ENCODE measurements at regions not wholly inside any gene's neighbourhood (a gene's known extent, or its start where the extent isn't known, plus 50 kb on each side); places are given as distances from the start of the nearest gene placed in this dataset.

DNA sequence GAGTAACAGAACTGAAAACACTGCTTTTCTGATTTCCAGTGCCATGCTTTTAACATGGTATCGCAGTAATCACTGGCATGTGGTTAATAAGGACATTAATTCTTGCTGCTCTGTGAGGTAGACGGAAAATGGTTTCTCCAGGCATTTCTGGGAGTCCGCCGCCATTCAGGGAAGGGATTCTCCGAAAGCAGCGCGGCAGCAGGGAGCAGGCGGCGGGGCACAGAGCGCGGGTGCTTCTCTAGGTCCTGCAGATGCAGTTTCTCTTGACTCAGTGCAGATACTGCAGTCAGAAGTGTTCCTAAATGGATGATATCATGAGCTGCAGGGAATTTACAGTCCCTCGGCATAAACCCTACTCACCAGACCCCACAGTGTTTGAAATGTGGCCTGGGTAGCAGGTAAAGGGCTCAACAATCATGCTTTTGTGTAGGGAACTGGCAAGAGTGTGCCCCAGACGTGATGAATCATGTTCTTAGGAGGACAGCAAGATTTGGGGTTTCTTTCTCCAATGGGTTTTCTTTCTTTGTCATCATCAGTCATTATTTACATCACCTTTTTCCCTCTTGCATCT is 338.6 kb upstream of the ARGLU1 start:
- DNase-seq: no peak

DNA sequence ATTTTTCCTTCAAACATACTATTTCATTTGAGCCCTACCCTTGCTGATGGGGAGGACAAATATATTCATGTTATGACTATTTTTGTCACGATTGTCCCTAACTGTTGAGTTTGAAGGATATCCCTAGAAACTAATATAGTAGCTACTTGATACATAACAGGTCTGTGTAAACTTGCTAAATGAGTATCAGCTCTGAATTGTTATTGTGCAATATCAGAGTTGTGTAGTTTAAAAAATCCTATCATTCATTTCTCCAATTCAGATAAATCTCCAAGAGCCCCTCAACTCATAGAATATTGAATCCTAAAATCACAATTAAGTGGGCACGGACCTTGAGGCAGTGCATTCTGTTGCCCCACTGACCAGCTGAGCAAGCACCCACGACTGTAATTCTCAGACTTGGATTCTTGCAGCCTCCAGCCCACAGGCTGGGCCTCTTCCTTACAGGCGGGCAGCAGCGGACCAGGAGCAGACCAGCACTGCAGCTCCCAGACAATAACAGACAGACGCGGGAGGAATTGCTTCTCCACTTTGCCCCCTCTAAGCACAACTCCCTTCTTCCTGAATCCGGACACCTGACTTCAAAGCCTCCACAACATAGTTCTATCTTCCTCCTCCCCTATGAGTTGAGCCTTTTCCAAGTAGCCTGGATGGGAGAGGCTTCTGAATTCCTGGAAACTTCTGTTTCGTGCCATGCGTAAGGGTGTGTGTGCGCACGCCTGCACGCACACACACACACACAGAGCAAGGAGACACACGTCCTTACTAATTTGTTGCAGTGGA is 337.6 kb upstream of the ARGLU1 start:
- no peak for DNase-seq

DNA sequence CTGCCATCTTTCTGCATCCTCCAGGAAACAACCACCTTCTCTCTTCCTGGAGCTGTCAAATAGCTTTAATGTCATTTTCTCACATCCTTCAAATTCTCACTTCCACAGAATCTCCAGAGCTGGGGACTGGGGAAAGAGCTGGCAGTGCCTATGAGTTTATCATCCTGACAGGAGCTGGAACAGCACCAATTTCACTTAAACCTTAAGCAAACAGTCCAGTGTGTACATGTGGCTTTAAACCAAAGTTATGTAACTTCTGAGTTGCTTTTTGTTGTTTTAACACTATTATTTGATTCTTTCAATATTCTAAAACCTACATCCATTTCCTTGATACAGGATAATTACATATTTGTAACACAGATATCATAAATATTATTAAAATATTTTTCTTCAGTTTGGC is 331.5 kb upstream of the ARGLU1 start:
- no peak for DNase-seq

DNA sequence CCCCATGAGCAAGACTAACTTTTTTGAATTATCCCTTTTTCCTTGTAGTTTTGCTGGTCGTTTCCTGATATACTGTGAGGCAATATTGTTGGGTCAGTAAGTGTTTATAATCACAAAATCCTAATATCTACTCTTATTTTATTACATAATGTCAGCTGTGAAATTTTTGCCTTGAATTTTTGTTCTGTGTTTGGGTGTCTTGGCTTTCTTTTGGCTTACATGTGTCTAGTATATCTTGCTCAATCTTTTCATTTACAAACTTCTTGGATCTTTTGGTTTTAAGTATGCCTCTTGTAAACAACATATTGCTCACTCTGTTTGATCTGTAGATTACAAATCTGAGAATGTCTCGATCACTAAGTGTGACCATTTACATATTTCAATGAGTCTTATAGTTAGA is 330.3 kb upstream of the ARGLU1 start:
- DNase-seq: no peak

DNA sequence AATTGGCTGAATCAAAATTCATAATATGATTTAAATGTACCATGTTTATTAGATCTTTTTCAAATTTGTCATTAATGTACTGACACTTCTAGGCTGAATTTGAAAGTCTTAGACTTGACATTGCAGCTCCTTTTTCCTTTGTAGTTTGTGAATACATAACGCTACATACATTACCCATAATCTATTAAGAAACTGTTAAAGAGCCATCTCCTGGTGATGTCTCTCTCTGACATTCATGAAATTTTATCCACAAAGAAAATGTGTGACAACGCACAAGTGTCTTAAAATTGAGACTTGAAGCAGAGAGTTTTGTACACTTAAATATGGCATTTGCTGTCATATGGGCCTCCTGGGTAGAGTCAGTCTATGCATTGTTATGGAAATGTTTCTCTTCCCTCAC is 320.2 kb upstream of the ARGLU1 start:
- DNase-seq: no peak

DNA sequence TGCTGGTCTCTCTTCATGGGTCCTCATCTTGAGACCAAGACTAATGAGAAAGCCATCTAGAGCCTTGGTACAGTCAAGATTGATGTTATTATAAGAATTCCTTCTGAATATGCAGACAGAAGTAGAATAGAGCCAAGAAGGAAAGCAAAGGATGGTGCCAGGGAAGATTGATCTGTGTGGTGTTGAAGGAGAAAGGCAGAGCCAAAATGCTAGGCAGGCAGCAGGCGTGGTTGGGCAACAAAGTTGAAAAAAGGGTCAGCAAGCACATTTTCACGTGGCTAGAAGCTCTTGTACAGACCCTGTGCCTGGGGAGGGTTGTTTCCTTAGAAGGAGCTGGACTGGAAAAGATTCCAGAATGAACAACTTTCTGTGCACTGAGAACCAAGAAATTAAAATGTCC is 319.7 kb upstream of the ARGLU1 start:
- DNase-seq: no peak

DNA sequence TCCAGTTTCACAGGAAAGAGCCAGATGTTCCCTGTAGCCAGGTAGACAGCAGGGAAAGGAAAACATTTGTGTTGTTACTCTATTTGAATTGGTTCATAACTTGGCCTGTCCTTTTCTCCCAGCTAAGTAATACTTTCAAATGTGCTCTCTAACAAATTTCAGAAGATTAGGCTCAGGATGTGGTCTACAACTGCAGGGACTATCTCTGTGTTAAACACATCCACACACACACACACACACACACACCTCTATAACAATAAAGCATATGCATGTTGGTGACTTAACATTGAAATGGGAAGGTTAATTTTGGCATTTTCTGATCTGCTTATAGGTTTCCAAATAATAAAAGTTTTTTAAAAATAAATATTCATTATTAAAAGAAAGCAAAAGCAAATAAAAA is 316.0 kb upstream of the ARGLU1 start:
- DNase-seq: no peak

DNA sequence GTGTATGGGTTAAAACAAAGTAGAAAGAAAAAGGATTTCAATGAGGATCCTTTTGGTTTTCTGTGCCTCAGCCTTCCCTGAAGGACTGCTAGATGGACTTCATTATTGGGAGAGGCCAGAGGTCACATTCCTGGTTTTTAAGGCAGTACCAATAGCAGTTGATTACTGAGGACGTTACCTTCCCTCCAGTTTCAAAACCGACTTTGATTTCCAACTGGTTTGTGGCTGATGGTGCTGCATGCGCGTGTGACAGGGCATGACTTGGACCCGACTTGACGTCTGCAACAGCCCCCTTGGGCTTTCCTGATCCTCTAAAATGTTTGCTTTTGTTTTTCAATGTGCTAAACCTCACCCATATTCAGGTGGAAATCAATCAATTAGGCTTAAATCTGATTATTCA is 314.3 kb upstream of the ARGLU1 start:
- DNase-seq: no peak

DNA sequence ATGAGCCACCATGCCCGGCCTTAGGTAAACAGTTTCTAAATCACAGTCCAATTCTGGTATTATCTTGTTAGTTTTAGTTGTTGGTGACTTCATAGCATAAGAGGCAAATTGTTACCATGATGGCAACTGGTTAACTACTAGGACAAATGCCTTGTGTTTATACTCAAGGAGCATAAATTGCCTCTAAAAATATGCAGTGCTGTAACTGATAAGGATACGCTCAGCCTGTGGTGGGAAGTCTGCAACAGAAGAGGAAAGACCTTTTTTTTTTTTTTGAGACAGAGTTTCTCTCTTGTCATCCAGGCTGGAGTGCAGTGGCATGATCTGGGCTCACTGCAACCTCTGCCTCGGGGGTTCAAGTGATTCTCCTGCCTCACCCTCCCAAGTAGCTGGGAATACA is 311.9 kb upstream of the ARGLU1 start:
- DNase-seq: no peak

DNA sequence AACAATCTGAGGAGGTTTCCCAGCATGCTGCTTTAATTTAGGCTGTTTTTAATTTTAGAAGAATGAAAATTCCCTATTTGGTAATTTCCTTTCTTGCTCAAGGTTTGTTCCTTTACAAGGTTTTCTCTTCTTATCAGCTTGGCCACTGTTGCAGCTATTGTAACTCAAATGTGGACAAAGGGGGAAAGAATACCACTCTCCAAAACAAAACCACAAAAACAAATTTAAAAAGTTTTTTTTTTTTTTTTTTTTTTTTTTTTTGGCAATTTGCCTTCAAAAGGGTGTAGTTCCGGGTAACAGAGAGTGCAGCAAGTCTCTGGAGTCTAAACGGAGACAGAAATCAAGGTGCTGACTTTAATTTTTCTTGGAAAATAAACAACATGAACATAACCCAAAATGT is 306.4 kb upstream of the ARGLU1 start:
- no peak for DNase-seq

DNA sequence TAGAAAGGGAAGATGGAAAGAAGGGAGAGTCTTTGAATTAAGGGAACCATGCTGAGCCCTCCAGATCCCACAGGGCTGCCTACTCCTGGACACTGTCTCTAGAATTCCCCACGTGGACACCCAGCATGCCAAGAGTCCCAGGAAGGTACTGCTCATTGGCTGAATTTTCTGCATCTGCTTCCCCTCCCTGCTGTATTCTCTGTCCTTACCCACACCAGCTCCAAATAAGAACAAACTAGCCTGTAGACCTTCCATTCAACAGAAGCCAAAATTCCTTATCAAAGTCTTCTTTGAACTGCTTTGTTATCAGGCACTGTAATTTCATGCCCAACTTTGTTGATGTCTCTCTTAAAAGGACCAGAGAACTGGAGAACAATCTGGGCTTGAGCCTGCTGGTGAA is 305.9 kb upstream of the ARGLU1 start:
- no peak for DNase-seq

DNA sequence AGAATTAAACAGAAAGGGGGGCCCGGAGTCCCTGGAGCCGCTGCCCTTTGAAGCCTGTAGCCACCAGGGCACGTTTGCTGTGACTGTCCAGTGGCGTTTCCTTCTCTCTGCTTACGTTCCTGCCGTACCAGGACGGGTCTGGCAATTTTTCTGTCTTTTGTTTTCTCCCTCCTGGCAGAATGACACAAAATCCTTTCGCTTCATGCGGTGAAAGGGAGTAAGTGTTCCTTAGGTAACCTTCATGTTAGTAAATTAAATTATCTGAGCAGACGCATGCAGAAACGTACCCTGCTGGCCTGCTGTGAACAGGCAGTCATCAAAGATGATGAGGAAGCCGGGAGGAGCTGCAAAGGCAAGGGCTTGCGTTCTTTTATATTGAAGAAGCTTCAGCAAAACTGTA is 299.3 kb upstream of the ARGLU1 start:
- no peak for DNase-seq

DNA sequence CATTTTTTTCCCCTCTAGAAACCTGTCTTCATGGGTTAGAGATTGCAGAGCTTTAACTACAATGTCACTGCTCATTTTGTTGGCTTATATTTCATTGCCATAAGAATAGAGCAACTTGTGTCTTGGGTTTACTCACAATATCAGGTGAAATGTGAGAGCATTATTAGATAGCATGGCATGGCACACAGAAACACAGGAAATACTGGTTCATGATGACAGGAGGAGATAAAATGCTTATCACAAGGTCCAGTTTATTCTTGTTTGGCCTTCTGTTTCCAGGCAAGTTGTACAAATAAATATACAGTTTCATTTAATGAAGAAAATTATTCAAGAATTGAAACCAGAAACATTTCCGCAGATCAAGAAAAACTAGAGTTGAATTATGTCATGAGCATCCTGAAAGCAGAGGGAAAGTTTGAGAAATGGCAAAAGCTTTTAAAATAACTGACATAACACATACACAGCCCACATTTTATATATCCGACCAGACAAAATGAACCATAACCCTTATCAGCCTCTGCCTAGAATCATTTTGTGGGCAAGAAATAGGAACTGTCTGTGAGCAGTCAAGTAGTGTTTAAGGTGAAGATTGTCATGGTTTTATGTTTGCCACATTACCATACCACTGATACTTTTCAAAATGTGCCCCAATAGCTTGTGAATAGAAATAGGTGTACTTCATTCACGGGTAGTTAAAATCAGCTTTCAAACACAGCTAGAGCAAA is 297.9 kb upstream of the ARGLU1 start:
- DNase-seq: no peak

DNA sequence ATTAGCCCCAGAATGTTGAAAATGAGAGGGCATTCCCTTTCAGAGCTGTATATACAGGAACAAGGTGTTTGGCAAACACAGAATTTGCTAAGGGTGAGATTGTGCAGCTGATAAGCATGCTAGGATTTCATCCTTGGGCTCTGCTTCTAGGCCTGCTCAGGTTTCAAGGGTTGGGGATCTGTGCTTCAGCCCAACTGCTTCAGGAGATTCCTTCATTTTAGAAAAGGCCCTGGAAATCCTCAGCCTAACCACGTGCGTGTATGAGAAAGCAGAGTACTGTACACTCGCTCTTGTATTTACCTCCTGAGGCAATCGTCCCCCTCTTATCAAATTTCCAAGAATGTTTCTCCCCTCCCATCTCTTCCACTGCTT is 291.6 kb upstream of the ARGLU1 start:
- DNase-seq: no peak

DNA sequence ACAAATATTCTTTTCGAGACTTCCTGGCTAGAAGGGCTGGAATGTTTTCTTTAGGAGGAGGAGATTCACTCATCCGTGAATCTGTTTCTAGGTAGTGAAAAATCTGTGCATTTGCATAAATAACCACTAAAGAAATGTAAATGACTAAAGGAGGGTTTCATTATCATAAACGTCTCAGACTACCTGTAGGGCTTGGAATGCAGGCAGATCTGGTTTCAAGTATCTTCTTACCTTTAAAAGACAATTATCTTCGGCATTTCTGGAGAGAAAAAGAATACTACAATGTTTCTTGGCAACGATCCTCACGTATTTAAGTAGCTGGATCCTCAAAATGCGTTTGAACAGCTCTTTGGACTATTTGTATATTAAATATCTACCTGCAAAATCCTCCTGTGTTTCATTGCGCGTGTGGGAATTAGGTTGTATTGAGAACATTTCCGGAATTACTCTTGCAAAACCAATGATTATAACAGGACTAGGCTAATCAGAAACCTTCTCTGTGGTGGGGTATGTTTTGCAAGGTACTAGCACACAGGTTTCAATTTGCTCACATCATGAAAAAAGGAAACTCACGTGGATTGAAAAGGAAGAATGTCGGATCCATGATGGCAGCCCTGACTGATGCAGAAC is 291.1 kb upstream of the ARGLU1 start:
- DNase-seq: no peak

DNA sequence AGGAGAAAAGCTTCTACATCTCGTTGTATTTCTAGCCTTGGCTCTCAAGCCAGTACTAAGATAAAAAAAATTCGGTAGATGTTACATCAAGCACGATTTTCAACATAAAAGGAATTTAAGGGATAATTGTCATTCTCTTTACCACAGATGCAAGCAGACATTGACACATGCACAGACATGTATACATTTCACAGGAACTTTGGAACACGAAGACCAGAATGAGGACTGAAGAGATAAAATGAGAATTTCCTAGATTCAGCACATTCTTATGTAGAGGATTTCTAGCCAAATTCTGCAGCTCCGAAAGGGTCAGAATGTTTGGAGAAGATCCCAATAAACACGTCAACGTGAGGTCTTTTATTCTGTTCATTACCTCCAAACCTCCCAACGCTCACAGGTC is 284.5 kb upstream of the ARGLU1 start:
- no peak for DNase-seq

DNA sequence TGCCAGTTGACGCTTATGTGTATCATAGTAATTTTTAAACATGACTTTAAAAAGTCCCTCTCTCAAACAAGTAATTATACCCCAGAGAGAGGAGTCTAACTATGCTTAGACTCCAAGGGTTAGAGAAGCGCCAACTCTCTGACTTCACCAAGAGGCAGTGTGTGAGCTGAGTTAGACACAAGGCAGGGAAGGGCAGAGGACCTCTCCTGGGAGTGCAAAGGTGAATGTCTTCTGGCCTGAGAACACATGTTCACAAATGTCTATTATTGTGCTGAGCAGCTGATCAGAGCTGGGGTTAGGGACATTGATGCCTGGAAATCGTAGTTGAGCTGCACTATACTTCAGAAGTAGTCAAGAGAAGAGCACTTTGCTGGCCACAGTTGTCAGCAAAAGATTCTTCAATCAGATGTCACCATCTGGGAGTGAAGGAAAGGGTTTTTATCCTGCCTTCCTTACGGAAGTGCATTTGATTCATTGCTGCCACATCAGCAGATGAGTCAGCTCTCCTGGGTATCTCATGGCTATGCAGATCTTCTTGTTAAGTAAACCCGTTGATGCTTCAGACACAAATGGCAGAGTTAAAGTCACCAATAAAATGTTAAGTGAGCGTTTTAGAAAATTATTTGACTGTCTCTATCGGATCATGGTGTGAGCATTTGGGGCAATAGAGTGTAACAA is 283.2 kb upstream of the ARGLU1 start:
- DNase-seq: no peak

DNA sequence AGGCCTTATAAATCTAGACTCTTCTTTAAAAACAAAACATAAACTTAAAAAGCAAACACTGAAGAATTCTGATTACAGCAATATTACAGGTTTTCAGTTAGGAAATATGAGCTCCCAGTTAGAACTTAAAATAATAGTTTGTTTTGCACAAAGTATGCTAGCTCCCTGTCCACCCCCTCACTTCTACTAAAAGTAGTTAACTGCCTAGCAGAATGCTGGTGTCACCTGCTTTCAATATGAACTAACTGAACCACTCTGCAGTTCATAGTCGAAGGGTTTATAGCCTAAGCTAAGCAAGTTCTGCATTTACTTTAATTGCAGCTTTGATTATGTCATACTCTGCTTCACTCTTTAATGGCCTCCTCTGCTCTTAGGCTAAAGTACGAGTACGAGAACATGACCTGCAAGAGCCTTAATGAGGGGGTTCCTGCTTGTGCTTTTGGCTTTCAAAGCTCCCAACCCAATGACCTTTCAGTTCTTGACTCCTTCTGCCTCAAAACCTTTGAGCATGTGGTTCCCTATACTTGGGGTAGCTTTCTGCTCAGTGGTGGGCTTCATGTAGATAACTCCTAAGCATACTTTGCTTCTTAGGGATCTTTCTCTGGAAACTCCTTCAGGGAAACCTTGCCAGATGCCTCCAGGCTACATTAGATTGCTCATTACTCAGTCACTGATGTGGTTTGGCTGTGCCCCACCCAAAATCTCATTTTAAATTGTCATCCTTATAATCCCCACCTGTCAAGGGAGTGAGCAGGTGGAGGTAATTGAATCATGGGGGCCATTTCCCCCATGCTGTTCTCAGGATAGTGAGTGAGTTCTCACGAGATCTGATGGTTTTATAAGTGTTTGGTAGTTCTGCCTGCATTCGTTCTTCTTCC is 278.9 kb upstream of the ARGLU1 start:
- DNase-seq: no peak

DNA sequence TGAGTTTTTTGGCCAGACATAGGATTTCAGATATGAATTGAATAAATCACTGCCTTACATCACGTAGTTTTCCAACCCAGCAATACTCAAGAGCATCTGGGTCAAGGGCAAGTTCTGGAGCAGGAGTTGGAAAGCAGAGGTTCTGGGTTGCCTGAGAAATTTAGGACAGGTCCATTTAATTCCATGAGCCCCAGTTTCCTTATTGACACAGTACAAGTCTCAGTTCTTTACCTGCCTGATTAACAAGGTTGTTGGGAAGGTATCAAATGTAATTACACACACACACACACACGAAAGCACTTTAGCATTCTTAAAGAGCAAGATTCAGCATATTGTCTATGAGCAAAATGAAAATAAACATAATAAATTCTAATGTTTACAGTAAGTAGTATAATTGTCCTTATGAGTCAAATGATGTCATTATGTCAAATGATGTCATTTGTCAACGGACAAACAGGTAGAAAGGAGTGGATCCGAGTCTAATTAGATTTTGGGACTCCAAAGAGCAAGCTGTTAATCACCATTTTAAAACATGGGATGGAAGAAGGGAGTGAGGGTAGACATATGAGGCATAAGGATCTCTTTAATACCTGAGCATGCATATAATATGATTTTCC is 268.4 kb upstream of the ARGLU1 start:
- DNase-seq: no peak

DNA sequence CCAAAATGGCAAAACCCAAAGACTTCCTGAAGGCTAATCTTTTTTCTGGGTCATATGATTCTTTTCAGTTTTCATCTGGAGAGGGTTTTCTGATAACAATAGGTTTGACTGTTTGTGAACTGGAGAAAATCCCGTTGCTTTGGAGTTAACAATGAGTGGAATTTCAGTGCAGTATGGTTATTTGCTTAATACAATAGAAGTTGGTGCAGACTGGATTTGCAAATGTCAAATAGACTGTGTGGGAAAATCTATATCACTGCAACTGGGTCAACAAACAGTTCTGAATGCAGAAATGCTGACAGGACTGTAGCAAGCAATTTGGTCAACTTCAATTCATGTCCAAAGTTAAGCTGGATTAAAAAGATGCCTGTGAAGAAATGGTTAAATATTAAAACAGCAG is 267.5 kb upstream of the ARGLU1 start:
- no peak for DNase-seq

DNA sequence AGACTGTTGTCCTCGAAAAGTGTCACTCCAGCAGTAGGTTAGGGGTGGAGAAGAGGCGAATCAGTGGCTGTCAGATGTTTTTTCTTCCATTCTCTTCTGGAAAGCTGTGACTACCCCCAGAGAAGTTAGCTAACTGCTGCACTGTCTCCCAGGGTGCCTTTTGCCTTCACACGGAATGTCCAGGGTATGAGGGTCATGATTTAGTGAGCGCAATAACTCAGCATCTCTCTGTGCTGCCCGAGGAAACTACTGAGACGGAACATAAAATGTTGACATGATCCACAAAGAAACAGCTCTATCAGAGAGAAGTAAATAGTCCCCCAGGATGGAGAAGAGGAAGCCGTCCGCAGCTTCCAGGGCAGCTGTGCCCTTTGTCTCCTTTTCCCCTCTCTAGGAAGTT is 254.0 kb upstream of the ARGLU1 start:
- DNase-seq: no peak

All from activated naive CD4-positive, alpha-beta T cell (primary cell).